Esophagus muscularis mucosa (tissue), 3 donors: ENCODE measurements at regions not wholly inside any gene's neighbourhood (a gene's known extent, or its start where the extent isn't known, plus 50 kb on each side); places are given as distances from the start of the nearest gene placed in this dataset.
"Not testable (repeated sequence)": the region's sequence is repeated elsewhere in the genome, so short reads cannot be mapped to it uniquely, and the experiment has no call there.

ENCODE experiments used
- CTCF ChIP-seq, 3 experiments: fragments of 200-600 bp in 2 of 3; fragments of 450-650 bp in 1 of 3; sonication (generic) in 2 of 3; IDR thresholded peaks; one replicate each; pipeline ENCODE4 v1.5.1; 2017 to 2019; ENCODE audit warnings: antibody characterized with exemption in 3 of 3, mild to moderate bottlenecking in 2 of 3, moderate library complexity in 1 of 3
- POLR2A ChIP-seq: fragments of 450-650 bp; IDR thresholded peaks from one replicate; pipeline ENCODE4 v1.6.1; 2017; ENCODE audit warnings: antibody characterized with exemption, moderate library complexity, mild to moderate bottlenecking, low read depth

GRCh38 chr7:3144776-3145125 is 101.1 kb upstream of the CARD11 start:
- TF ChIP-seq CTCF (IDR thresholded peaks at IDR 0.05); POLR2A: not testable (repeated sequence)
